ENCODE measurements at regions not wholly inside any gene's neighbourhood (a gene's known extent, or its start where the extent isn't known, plus 50 kb on each side); places are given as distances from the start of the nearest gene placed in this dataset.

GRCh38 chr3:66165660-66166059 lies 55.1 kb upstream of the SLC25A26 start:
- TF ChIP-seq CTCF (IDR thresholded peaks at IDR 0.05; ENCODE audit: unreplicated experiment) = no peak
- no peak overlapping the region for H3K27ac Mint-ChIP-seq
- no peak overlapping the region for H3K4me3 Mint-ChIP-seq (ENCODE audit: low read depth)
- H3K4me1 Mint-ChIP-seq (ENCODE audit: low read depth) = no peaks in the 10 kb centered on the region
- no peaks in the 10 kb centered on the region for H3K9me3 Mint-ChIP-seq (ENCODE audit: low read depth)
- no peaks in the 10 kb centered on the region for H3K36me3 Mint-ChIP-seq (ENCODE audit: insufficient read depth)
- peaks cover 3% of the 10 kb centered on the region for H3K27me3 Mint-ChIP-seq
- no peak for DNase-seq (ENCODE audit: low spot score, unreplicated experiment)

- Mint-ChIP-seq H3K4me3 (ENCODE audit: low read depth) (no peak overlapping the region), H3K4me1 (ENCODE audit: low read depth) (peaks cover 8% of the 10 kb centered on the region), H3K36me3 (ENCODE audit: insufficient read depth) (no peaks in the 10 kb centered on the region), H3K27ac (no peak overlapping the region), H3K9me3 (ENCODE audit: low read depth) (no peaks in the 10 kb centered on the region), H3K27me3 (no peaks in the 10 kb centered on the region)
- no peak for TF ChIP-seq CTCF (IDR thresholded peaks at IDR 0.05; ENCODE audit: unreplicated experiment)
- no peak for DNase-seq (ENCODE audit: low spot score, unreplicated experiment)
Observed at GRCh38 chr3:66164155-66164554, 56.6 kb upstream of the SLC25A26 start.

GRCh38 chr3:66163222-66163621 lies 57.6 kb upstream of the SLC25A26 start:
- H3K4me1 Mint-ChIP-seq (ENCODE audit: low read depth) = peaks cover 13% of the 10 kb centered on the region
- H3K4me3 Mint-ChIP-seq (ENCODE audit: low read depth) = no peak overlapping the region
- no peak overlapping the region for H3K27ac Mint-ChIP-seq
- no peak for DNase-seq (ENCODE audit: low spot score, unreplicated experiment)
- no peak for TF ChIP-seq CTCF (IDR thresholded peaks at IDR 0.05; ENCODE audit: unreplicated experiment)
- H3K9me3 Mint-ChIP-seq (ENCODE audit: low read depth) = no peaks in the 10 kb centered on the region
- no peaks in the 10 kb centered on the region for H3K27me3 Mint-ChIP-seq
- no peaks in the 10 kb centered on the region for H3K36me3 Mint-ChIP-seq (ENCODE audit: insufficient read depth)

GRCh38 chr3:66162766-66163165 lies 58.0 kb upstream of the SLC25A26 start:
- Mint-ChIP-seq H3K4me3 (ENCODE audit: low read depth) (no peak overlapping the region), H3K27ac (no peak overlapping the region), H3K36me3 (ENCODE audit: insufficient read depth) (no peaks in the 10 kb centered on the region), H3K27me3 (no peaks in the 10 kb centered on the region), H3K4me1 (ENCODE audit: low read depth) (peaks cover 13% of the 10 kb centered on the region), H3K9me3 (ENCODE audit: low read depth) (peaks cover 2% of the 10 kb centered on the region)
- no peak for TF ChIP-seq CTCF (IDR thresholded peaks at IDR 0.05; ENCODE audit: unreplicated experiment)
- no peak for DNase-seq (ENCODE audit: low spot score, unreplicated experiment)

GRCh38 chr3:66158933-66159683 lies 61.7 kb upstream of the SLC25A26 start:
- no peak for DNase-seq (ENCODE audit: low spot score, unreplicated experiment)
- H3K36me3 Mint-ChIP-seq (ENCODE audit: insufficient read depth) = no peaks in the 10 kb centered on the region
- peaks cover 13% of the 10 kb centered on the region for H3K4me1 Mint-ChIP-seq (ENCODE audit: low read depth)
- H3K27me3 Mint-ChIP-seq = no peaks in the 10 kb centered on the region
- peaks cover 3% of the 10 kb centered on the region for H3K9me3 Mint-ChIP-seq (ENCODE audit: low read depth)
- no peak overlapping the region for H3K27ac Mint-ChIP-seq
- TF ChIP-seq CTCF (IDR thresholded peaks at IDR 0.05; ENCODE audit: unreplicated experiment) = no peak
- no peak overlapping the region for H3K4me3 Mint-ChIP-seq (ENCODE audit: low read depth)
